Loucy (cell line): ENCODE measurements at regions not wholly inside any gene's neighbourhood (a gene's known extent, or its start where the extent isn't known, plus 50 kb on each side); places are given as distances from the start of the nearest gene placed in this dataset.
"Not testable (repeated sequence)": the region's sequence is repeated elsewhere in the genome, so short reads cannot be mapped to it uniquely, and the experiment has no call there.

Experiments
- H2AFZ ChIP-seq: fragments of 200-600 bp; sonication (generic); 2 replicates; pipeline ENCODE4 v1.6.0; 2016; ENCODE audit warnings: antibody characterized with exemption, mild to moderate bottlenecking, low read length, moderate library complexity
- H3F3A ChIP-seq: fragments of 200-600 bp; 2 replicates; pipeline ENCODE4 v1.6.0; 2016; ENCODE audit warnings: antibody characterized with exemption, low read depth, mild to moderate bottlenecking
- H3K27me3 ChIP-seq: fragments of 200-600 bp; sonication (generic); 2 replicates; pipeline ENCODE4 v1.6.1; 2014; ENCODE audit warnings: low read length, mild to moderate bottlenecking; ENCODE audit not compliant: insufficient read depth, poor library complexity, severe bottlenecking
- H3K36me3 ChIP-seq: fragments of 200-600 bp; sonication (generic); 2 replicates; pipeline ENCODE4 v1.6.1; 2016; ENCODE audit warnings: low read length; ENCODE audit not compliant: insufficient read depth
- H3K4me1 ChIP-seq: fragments of 200-600 bp; sonication (generic); 2 replicates; pipeline ENCODE4 v1.5.1; 2014; ENCODE audit warnings: low read length, mild to moderate bottlenecking; ENCODE audit not compliant: insufficient read depth, poor library complexity, severe bottlenecking
- H3K4me2 ChIP-seq: fragments of 200-600 bp; sonication (generic); 2 replicates; pipeline ENCODE4 v1.6.0; 2014; ENCODE audit warnings: antibody characterized with exemption, low read length, low read depth, mild to moderate bottlenecking; ENCODE audit not compliant: poor library complexity, severe bottlenecking
- H3K4me3 ChIP-seq: fragments of 200-600 bp; sonication (generic); 2 replicates; pipeline ENCODE4 v1.5.1; 2014; ENCODE audit warnings: low read length, mild to moderate bottlenecking, mixed read lengths; ENCODE audit not compliant: poor library complexity, severe bottlenecking
- H3K79me2 ChIP-seq: fragments of 200-600 bp; sonication (generic); 2 replicates; pipeline ENCODE4 v1.6.1; 2014; ENCODE audit warnings: low read length; ENCODE audit not compliant: insufficient read depth
- H3K9ac ChIP-seq: fragments of 200-600 bp; sonication (generic); 2 replicates; pipeline ENCODE4 v1.6.0; 2014; ENCODE audit warnings: mild to moderate bottlenecking, low read depth, low read length, moderate library complexity; ENCODE audit not compliant: poor library complexity, severe bottlenecking
- H3K9me2 ChIP-seq: fragments of 200-600 bp; sonication (generic); replicated peaks from 2 replicates; pipeline ENCODE4 v1.6.1; 2016; ENCODE audit warnings: low read depth, low read length, mixed read lengths
- H3K9me3 ChIP-seq: fragments of 200-600 bp; sonication (generic); 2 replicates; pipeline ENCODE4 v1.6.1; 2014; ENCODE audit warnings: mild to moderate bottlenecking, antibody characterized with exemption, low read length, low read depth; ENCODE audit not compliant: insufficient read depth
- H4K20me1 ChIP-seq: fragments of 200-600 bp; sonication (generic); 2 replicates; pipeline ENCODE4 v1.6.0; 2014; ENCODE audit warnings: antibody characterized with exemption, low read length, mild to moderate bottlenecking; ENCODE audit not compliant: insufficient read depth, poor library complexity, severe bottlenecking
- EZH2phosphoT487 ChIP-seq: fragments of 200-600 bp; IDR thresholded peaks from 2 replicates; pipeline ENCODE4 v1.6.1; 2018; ENCODE audit warnings: antibody characterized with exemption, mild to moderate bottlenecking, moderate library complexity, borderline replicate concordance
- TF ChIP-seq, protein P1 (sequence below): fragments of 200-600 bp; sonication (generic); conservative IDR thresholded peaks from 2 replicates; pipeline ENCODE4 v1.5.1; 2014; ENCODE audit warnings: mild to moderate bottlenecking, antibody characterized with exemption, low read length

DNA sequence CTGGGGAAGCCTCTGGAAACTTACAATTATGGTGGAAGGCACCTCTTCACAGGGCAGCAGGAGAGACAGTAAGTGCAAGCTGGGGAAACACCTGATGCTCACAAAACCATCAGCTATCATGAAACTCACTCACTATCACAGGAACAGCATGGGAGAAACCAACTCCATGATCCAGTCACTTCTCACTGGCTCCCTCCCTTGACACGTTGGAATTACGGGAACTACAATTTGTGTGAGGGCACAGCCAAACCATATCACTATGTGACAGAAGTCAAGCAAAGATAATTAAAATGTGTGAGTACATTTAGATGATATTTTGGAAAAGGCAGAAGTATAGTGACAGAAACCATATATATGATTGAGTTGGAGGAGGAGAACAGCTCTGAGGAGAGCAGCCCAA, 474.0 kb upstream of the OLFM3 start:
- H3K4me3 ChIP-seq: no peak overlapping the region
- no peaks in the 10 kb centered on the region for H3K36me3 ChIP-seq
- H2AFZ ChIP-seq: no peak overlapping the region
- TF ChIP-seq, protein P1, sequence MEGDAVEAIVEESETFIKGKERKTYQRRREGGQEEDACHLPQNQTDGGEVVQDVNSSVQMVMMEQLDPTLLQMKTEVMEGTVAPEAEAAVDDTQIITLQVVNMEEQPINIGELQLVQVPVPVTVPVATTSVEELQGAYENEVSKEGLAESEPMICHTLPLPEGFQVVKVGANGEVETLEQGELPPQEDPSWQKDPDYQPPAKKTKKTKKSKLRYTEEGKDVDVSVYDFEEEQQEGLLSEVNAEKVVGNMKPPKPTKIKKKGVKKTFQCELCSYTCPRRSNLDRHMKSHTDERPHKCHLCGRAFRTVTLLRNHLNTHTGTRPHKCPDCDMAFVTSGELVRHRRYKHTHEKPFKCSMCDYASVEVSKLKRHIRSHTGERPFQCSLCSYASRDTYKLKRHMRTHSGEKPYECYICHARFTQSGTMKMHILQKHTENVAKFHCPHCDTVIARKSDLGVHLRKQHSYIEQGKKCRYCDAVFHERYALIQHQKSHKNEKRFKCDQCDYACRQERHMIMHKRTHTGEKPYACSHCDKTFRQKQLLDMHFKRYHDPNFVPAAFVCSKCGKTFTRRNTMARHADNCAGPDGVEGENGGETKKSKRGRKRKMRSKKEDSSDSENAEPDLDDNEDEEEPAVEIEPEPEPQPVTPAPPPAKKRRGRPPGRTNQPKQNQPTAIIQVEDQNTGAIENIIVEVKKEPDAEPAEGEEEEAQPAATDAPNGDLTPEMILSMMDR: no peak
- TF ChIP-seq EZH2phosphoT487: no peak
- no peaks in the 10 kb centered on the region for H4K20me1 ChIP-seq
- H3K9ac ChIP-seq: no peak overlapping the region
- H3F3A ChIP-seq: no peaks in the 10 kb centered on the region
- H3K9me3 ChIP-seq: no peaks in the 10 kb centered on the region
- H3K9me2 ChIP-seq: no peaks in the 10 kb centered on the region
- H3K27me3 ChIP-seq: no peaks in the 10 kb centered on the region
- no peaks in the 10 kb centered on the region for H3K79me2 ChIP-seq
- H3K4me1 ChIP-seq: no peaks in the 10 kb centered on the region
- no peak overlapping the region for H3K4me2 ChIP-seq

DNA sequence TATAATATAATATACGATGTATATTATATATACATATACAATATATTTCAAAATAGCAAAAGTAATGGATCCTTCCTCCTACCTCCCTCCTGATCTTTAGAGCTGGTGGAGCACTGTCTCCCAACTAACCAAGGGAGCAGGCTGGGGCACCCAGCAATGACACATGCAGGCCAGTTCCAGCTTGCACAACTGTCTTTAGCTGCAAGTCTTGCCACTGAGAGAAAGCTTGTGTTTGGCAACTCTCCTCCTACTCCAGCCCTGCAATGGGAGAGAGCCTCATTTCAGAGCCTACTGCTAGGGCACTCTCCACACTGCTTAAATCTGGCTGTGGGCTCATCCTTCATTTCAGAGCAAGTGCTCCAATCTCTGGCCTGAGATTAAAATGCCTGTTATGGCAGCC, 469.8 kb upstream of the OLFM3 start:
- H3K9ac ChIP-seq: no peak overlapping the region
- TF ChIP-seq, protein P1: no peak
- no peak for TF ChIP-seq EZH2phosphoT487
- H3K36me3 ChIP-seq: no peaks in the 10 kb centered on the region
- H3K9me3 ChIP-seq: no peaks in the 10 kb centered on the region
- no peak overlapping the region for H3K4me3 ChIP-seq
- H3K9me2 ChIP-seq: no peaks in the 10 kb centered on the region
- no peak overlapping the region for H3K4me2 ChIP-seq
- H3K79me2 ChIP-seq: no peaks in the 10 kb centered on the region
- H2AFZ ChIP-seq: no peak overlapping the region
- H4K20me1 ChIP-seq: no peaks in the 10 kb centered on the region
- no peaks in the 10 kb centered on the region for H3F3A ChIP-seq
- no peaks in the 10 kb centered on the region for H3K27me3 ChIP-seq
- no peaks in the 10 kb centered on the region for H3K4me1 ChIP-seq

DNA sequence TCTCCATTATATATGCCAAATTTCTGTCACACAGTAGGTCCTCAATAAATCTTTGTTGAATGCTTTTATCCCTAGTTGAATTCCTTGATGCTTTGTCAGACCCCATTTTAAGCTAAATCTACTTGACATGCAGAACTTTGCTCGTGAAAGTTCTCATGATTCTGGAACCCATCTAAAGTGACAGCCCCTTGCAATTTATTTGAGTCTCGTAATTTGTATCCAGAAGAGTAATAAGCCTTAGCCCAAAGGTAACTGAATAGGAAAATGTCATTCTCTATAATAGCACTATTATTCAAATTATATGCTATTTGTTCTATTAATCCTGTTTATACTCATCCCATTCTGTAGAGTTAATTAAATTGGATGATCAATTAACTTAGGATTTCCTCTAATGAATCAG, 466.6 kb upstream of the OLFM3 start:
- H3K27me3 ChIP-seq: no peaks in the 10 kb centered on the region
- no peaks in the 10 kb centered on the region for H3F3A ChIP-seq
- no peak overlapping the region for H2AFZ ChIP-seq
- H3K4me3 ChIP-seq: no peak overlapping the region
- no peaks in the 10 kb centered on the region for H3K9me3 ChIP-seq
- H3K9me2 ChIP-seq: no peaks in the 10 kb centered on the region
- H3K9ac ChIP-seq: no peak overlapping the region
- no peaks in the 10 kb centered on the region for H3K79me2 ChIP-seq
- H3K4me2 ChIP-seq: no peak overlapping the region
- no peaks in the 10 kb centered on the region for H3K36me3 ChIP-seq
- no peaks in the 10 kb centered on the region for H3K4me1 ChIP-seq
- TF ChIP-seq, protein P1: no peak
- TF ChIP-seq EZH2phosphoT487: no peak
- no peaks in the 10 kb centered on the region for H4K20me1 ChIP-seq

DNA sequence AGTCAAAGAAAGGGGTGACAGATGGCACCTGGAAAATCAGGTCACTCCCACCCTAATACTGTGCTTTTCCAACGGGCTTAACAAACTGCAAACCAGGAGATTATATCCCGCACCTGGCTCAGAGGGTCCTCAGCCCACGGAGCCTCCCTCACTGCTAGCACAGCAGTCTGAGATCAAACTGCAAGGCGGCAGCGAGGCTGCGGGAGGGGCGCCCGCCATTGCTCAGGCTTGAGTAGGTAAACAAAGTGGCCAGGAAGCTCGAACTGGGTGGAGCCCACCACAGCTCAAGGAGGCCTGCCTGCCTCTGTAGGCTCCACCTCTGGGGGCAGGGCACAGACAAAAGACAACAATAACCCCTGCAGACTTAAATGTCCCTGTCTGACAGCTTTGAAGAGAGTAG, 445.6 kb upstream of the OLFM3 start:
- H3K9ac ChIP-seq, H3K4me1 ChIP-seq, H3K4me2 ChIP-seq, H4K20me1 ChIP-seq, H3K36me3 ChIP-seq, H3K27me3 ChIP-seq, H3K9me3 ChIP-seq, H2AFZ ChIP-seq, H3K79me2 ChIP-seq, H3F3A ChIP-seq, H3K4me3 ChIP-seq, H3K9me2 ChIP-seq: not testable (repeated sequence)
